DMS53 treated with DMSO at 0.1 percent for 48 hours (cell line): ENCODE measurements at regions not wholly inside any gene's neighbourhood (a gene's known extent, or its start where the extent isn't known, plus 50 kb on each side); places are given as distances from the start of the nearest gene placed in this dataset.
"Not testable (repeated sequence)": the region's sequence is repeated elsewhere in the genome, so short reads cannot be mapped to it uniquely, and the experiment has no call there.

Experiments
- DNase-seq: peaks from one replicate; lab custom pipeline; 2025; ENCODE audit not compliant: unreplicated experiment; lab: John Stamatoyannopoulos, UW

- no peak for DNase-seq
Observed at GRCh38 chr19:32070101-32070500, 275.3 kb upstream of the ZNF507 start.

DNA sequence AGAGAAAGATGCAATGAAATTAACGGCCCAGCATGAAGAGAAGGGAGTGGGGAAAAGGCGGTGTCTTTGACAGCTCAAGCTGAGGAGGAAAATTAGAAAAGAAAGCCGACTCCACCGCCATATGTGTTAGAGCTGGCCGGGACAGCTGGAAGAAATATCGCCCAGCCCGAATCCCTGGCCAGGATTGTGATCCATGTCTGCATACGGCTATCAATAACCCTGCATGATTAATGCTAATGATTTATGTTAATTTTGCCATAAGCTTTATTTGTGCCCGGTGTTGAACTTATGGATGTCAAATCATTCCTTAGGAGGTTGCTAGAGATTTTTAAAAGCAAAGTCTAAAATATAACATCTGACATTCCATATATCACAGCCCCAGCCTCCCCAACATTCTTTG, 263.4 kb upstream of the ZNF507 start:
- no peak for DNase-seq

- DNase-seq, result not testable (repeated sequence)
Observed at GRCh38 chr19:32084756-32085363, 260.6 kb upstream of the ZNF507 start.

GRCh38 chr19:32091241-32091640, 254.2 kb upstream of the ZNF507 start:
- no peak for DNase-seq

- no peak for DNase-seq
Observed at GRCh38 chr19:32097011-32097410, 248.4 kb upstream of the ZNF507 start.

GRCh38 chr19:32097620-32098019, 247.8 kb upstream of the ZNF507 start:
- no peak for DNase-seq

GRCh38 chr19:32098968-32099367, 246.4 kb upstream of the ZNF507 start:
- DNase-seq, result no peak

DNA sequence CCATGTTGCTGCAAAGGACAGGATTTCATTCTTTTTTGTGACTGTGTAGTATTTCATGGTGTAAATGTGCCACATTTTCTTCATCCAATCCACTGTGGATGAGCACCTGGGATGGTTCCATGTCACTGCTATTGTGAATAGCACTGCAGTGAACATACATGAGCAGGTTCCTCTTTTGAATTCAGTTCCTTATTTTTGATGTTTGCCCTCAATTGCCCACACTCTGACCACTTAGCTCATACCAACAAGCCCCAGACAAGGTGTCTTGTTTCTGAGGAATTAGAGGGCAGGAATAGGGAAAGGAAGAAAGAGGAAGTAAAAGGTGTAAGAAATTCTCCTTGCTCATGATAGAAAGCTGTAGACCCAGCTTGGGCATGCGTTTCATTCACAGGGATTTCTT, 244.2 kb upstream of the ZNF507 start:
- no peak for DNase-seq

- no peak for DNase-seq
Observed at GRCh38 chr19:32103541-32103940, 241.9 kb upstream of the ZNF507 start.

GRCh38 chr19:32104153-32104849, 241.1 kb upstream of the ZNF507 start:
- DNase-seq, result no peak

GRCh38 chr19:32104850-32105235, 240.6 kb upstream of the ZNF507 start:
- no peak for DNase-seq

DNA sequence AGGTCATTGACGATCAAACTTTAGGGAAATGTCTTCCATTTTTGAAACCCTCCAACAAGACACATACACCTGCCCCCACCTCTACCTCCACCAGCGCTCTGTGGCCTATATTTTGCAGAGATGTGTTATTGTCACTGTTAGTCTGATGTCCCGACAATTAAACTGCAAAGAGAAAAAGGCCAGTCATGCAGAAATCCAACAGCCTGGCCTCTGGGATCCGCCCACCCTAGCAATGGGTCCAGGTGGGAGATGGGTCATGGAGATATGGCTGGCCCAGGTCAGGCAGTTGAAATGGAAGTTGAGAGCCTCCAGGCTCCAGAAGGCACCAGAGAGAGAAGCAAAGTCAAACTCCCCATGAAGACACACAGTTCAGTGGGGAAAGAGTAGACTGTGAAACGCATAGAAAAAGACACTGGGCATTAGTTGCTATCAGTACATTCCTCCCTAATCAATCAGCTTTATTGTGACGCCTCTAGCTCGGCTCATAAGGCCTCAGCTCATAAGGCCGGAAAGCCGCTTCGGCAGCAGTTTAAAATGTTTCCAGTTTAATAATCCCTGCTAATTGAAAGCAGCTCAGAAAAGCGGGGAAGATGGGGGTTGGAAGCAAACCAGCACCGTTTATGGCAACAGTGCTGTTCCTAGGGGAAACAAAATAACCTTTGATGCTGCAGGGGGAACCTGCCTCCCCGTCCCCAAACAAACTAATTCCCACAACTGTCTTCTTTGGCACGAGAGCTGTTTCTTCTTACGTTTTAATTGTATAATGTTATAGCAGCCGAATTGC, 239.7 kb upstream of the ZNF507 start:
- no peak for DNase-seq

GRCh38 chr19:32122258-32122657, 223.2 kb upstream of the ZNF507 start:
- DNase-seq, result no peak

DNA sequence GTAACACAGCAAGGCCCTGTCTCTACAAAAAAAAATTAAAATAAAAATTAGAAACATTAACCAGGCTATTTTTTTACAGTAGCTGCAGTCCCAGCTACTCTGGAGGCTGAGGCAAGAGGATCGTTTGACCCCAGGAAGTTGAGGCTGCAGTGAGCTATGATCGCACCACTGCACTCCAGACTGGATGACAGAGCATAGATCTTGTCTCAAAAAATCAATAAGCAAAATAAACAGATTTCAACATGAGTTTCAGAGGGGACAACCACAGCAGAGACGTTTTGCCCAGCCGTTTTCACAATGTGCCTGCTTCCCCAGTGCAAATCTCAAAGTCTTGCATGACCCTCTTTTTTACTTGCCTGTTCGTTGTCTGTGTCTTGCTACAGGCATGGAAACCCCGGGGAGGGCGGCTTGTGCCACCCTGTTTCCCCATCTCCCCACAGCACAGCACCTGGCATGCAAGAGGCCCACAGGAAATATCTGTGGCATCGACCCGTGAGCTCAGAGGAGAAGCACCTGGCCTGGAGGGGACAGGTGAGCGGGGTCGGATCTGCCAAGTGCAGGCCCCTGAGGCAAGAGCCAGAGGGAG, 222.0 kb upstream of the ZNF507 start:
- no peak for DNase-seq

- no peak for DNase-seq
Observed at GRCh38 chr19:32124585-32124984, 220.8 kb upstream of the ZNF507 start.

DNA sequence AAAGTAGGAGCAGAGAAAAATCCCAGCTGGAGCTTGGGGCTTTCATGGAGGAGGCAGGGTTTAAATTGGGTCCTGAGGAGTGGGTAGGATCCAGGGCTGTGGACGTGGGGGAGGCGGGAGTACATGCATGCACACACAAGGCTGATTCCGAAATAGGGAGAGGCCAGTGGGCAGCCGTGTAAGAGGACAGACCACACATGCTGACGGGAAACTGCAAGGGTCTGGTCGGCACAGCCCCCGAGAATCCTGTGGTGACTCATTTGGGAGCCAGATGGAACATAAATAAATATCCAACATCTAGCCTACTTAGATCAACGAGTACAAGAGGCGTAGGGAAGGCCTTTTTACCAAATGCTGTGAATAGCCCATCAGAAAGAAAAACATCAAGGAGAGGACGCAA, 216.3 kb upstream of the ZNF507 start:
- no peak for DNase-seq

DNA sequence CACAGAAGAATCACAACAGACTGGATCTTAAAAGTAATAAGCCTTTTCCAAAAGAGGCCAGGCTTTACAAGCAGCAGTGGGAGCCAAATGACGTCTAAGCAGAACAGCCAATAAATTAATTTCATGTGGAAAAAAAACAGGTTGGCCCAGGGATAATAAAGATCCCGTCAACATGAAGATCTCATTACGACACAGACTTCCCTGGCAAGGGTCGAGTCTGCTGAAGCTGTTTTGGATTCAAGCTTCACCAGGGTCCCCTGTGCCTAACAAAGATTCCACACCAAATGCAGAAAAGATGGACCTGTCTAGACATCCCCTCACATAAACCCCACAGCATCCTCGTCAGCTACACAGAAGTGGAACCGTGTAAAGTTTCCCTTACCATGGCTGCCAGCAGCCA, 215.1 kb upstream of the ZNF507 start:
- no peak for DNase-seq

- no peak for DNase-seq
Observed at GRCh38 chr19:32131005-32131404, 214.4 kb upstream of the ZNF507 start.

DNA sequence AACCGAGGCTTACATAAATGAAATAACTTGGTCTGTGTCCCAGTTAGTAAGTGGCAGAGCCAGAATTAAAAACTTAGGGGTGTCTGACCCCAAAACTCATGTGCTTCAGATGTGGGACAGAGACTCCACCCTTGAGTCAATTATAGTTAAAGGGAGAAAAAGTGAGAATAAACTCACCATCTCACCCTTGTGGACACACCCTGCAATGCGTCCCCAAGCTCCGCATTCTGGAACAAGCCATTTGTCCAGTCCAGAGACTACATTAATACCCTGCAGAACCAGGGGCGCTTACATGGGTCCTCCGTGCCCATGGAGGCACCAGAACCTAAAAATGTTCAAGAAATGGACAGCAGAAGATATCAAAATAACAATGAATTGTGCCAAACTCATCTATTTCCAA, 207.0 kb upstream of the ZNF507 start:
- no peak for DNase-seq

- DNase-seq, result no peak
Observed at GRCh38 chr19:32141840-32142511, 203.4 kb upstream of the ZNF507 start.

- no peak for DNase-seq
Observed at GRCh38 chr19:32146664-32147063, 198.7 kb upstream of the ZNF507 start.
